ENCODE measurements at regions not wholly inside any gene's neighbourhood (a gene's known extent, or its start where the extent isn't known, plus 50 kb on each side); places are given as distances from the start of the nearest gene placed in this dataset.

GRCh38 chr2:142306131-142306530 is 175.3 kb upstream of the LRP1B start:
- no peak overlapping the region for H3K27ac Mint-ChIP-seq (ENCODE audit: unreplicated experiment)

GRCh38 chr2:142300517-142300916 is 169.7 kb upstream of the LRP1B start:
- H3K36me3 Mint-ChIP-seq (ENCODE audit: unreplicated experiment) = no peaks in the 10 kb centered on the region
- no peak for TF ChIP-seq CTCF (IDR thresholded peaks at IDR 0.05; ENCODE audit: partially characterized antibody, unreplicated experiment)
- no peak for DNase-seq
- H3K27me3 Mint-ChIP-seq (ENCODE audit: unreplicated experiment) = no peaks in the 10 kb centered on the region
- no peak overlapping the region for H3K27ac Mint-ChIP-seq (ENCODE audit: unreplicated experiment)
- H3K4me3 Mint-ChIP-seq (ENCODE audit: unreplicated experiment) = no peak overlapping the region
- no peaks in the 10 kb centered on the region for H3K9me3 Mint-ChIP-seq (ENCODE audit: unreplicated experiment)
- no peaks in the 10 kb centered on the region for H3K4me1 Mint-ChIP-seq (ENCODE audit: low read depth, unreplicated experiment)

More at GRCh38 chr2:142306131-142306530, 175.3 kb upstream of the LRP1B start:
- DNase-seq = no peak
- no peaks in the 10 kb centered on the region for H3K27me3 Mint-ChIP-seq (ENCODE audit: unreplicated experiment)
- no peak overlapping the region for H3K4me3 Mint-ChIP-seq (ENCODE audit: unreplicated experiment)
- peaks cover 4% of the 10 kb centered on the region for H3K36me3 Mint-ChIP-seq (ENCODE audit: unreplicated experiment)
- no peaks in the 10 kb centered on the region for H3K4me1 Mint-ChIP-seq (ENCODE audit: low read depth, unreplicated experiment)
- no peak for TF ChIP-seq CTCF (IDR thresholded peaks at IDR 0.05; ENCODE audit: partially characterized antibody, unreplicated experiment)
- H3K9me3 Mint-ChIP-seq (ENCODE audit: unreplicated experiment) = no peaks in the 10 kb centered on the region

GRCh38 chr2:142299021-142299420 is 168.2 kb upstream of the LRP1B start:
- TF ChIP-seq CTCF (IDR thresholded peaks at IDR 0.05; ENCODE audit: partially characterized antibody, unreplicated experiment) = no peak
- Mint-ChIP-seq H3K9me3 (ENCODE audit: unreplicated experiment) (no peaks in the 10 kb centered on the region), H3K27ac (ENCODE audit: unreplicated experiment) (no peak overlapping the region), H3K27me3 (ENCODE audit: unreplicated experiment) (no peaks in the 10 kb centered on the region), H3K4me3 (ENCODE audit: unreplicated experiment) (no peak overlapping the region), H3K4me1 (ENCODE audit: low read depth, unreplicated experiment) (no peaks in the 10 kb centered on the region), H3K36me3 (ENCODE audit: unreplicated experiment) (no peaks in the 10 kb centered on the region)
- no peak for DNase-seq

DNA sequence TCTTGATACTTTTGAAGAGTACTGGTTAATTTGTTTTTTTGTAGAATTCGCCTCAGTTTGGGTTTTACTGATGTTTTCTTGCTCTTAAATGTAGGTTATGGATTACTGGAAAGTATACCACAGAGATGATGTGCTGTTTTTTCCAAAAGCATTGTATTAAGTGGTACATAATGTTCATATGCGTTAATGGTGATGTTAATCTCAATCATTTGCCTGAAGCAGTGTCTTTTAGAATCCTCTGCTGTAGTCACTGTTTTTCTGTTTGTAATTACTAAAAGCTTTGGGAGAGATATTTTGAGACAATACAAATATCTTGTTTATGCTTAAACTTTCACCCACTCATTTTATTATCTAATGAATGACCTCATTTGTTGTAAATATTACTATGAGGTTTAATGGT is 163.4 kb upstream of the LRP1B start:
- H3K4me3 Mint-ChIP-seq (ENCODE audit: unreplicated experiment) = no peak overlapping the region
- H3K36me3 Mint-ChIP-seq (ENCODE audit: unreplicated experiment) = no peaks in the 10 kb centered on the region
- no peaks in the 10 kb centered on the region for H3K9me3 Mint-ChIP-seq (ENCODE audit: unreplicated experiment)
- H3K27ac Mint-ChIP-seq (ENCODE audit: unreplicated experiment) = no peak overlapping the region
- H3K27me3 Mint-ChIP-seq (ENCODE audit: unreplicated experiment) = no peaks in the 10 kb centered on the region
- H3K4me1 Mint-ChIP-seq (ENCODE audit: low read depth, unreplicated experiment) = no peaks in the 10 kb centered on the region
- DNase-seq = no peak
- TF ChIP-seq CTCF (IDR thresholded peaks at IDR 0.05; ENCODE audit: partially characterized antibody, unreplicated experiment) = no peak

- H3K4me1 Mint-ChIP-seq (ENCODE audit: low read depth, unreplicated experiment) = no peaks in the 10 kb centered on the region
- no peak overlapping the region for H3K4me3 Mint-ChIP-seq (ENCODE audit: unreplicated experiment)
- no peaks in the 10 kb centered on the region for H3K36me3 Mint-ChIP-seq (ENCODE audit: unreplicated experiment)
- DNase-seq = no peak
- no peak overlapping the region for H3K27ac Mint-ChIP-seq (ENCODE audit: unreplicated experiment)
- no peak for TF ChIP-seq CTCF (IDR thresholded peaks at IDR 0.05; ENCODE audit: partially characterized antibody, unreplicated experiment)
- H3K9me3 Mint-ChIP-seq (ENCODE audit: unreplicated experiment) = no peaks in the 10 kb centered on the region
- no peaks in the 10 kb centered on the region for H3K27me3 Mint-ChIP-seq (ENCODE audit: unreplicated experiment)
These were observed 161.2 kb upstream of the LRP1B start for GRCh38 chr2:142291969-142292368.
